LNCAP (cell line): ENCODE measurements at regions not wholly inside any gene's neighbourhood (a gene's known extent, or its start where the extent isn't known, plus 50 kb on each side); places are given as distances from the start of the nearest gene placed in this dataset.

ENCODE experiments used
- CTCF ChIP-seq: fragments of 450-650 bp; IDR thresholded peaks from 2 replicates; pipeline ENCODE4 v1.5.1; 2017; ENCODE audit warnings: mild to moderate bottlenecking

- TF ChIP-seq CTCF = no peak
Observed at GRCh38 chr17:51359055-51359454, 98.7 kb downstream of the UTP18 start.

- TF ChIP-seq CTCF = no peak
Observed at GRCh38 chr17:51362811-51363585, 102.7 kb downstream of the UTP18 start.

GRCh38 chr17:51365090-51365489 is 104.7 kb downstream of the UTP18 start:
- TF ChIP-seq CTCF = no peak

- no peak for TF ChIP-seq CTCF
Observed at GRCh38 chr17:51366866-51367265, 106.5 kb downstream of the UTP18 start.

- TF ChIP-seq CTCF = peak; percentile 80
Observed at GRCh38 chr17:51371732-51372151, 111.4 kb downstream of the UTP18 start.

- TF ChIP-seq CTCF = no peak
Observed at GRCh38 chr17:51372345-51373004, 112.1 kb downstream of the UTP18 start.

- no peak for TF ChIP-seq CTCF
Observed at GRCh38 chr17:51373489-51374152, 113.3 kb downstream of the UTP18 start.
